Stimulated activated CD8-positive, alpha-beta memory T cell treated with anti-CD3 and anti-CD28 coated beads, Interleukin-15, amount 100 ng/mL, for 48 hours (primary cell): ENCODE measurements at regions not wholly inside any gene's neighbourhood (a gene's known extent, or its start where the extent isn't known, plus 50 kb on each side); places are given as distances from the start of the nearest gene placed in this dataset.

Experiments used
- DNase-seq, 2 donors: peaks; one replicate each; pipeline ENCODE4 v3.0.0-alpha.2; 2020; ENCODE audit warnings: low read depth in 2 of 2

DNA sequence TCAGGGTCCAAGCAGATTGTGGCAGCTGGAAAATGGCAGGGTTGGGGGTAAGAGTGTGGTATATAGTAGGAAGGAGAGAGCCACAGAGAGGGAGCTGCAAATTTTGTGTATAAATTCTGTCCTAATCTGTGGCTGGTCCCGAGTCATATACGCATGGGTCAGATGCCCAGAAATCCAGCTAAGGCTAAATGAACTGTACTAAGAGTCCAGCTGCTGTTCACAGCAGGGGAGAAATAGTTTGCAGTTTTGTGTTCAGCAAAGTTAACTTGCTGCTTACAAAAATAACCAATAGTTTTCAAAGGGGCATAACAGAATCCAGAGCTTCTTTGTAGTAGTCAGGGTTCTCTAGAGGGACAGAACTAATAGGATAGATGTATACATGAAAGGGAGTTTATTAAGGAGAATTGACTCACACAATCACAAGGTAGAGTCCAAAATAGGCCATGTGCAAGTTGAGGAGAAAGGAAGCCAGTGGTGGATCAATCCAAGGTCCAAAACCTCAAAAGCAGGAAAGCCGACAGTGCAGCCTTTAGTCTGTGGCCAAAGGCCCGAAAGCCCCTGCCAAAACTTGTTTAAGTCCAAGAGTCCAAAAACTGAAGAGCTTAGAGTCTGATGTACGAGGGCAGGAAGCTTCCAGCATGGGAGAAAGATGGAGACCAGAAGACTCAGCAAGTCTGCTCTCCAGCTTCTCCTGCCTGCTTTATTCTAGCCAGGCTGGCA, 146.1 kb upstream of the KBTBD8 start:
- DNase-seq: no peak

DNA sequence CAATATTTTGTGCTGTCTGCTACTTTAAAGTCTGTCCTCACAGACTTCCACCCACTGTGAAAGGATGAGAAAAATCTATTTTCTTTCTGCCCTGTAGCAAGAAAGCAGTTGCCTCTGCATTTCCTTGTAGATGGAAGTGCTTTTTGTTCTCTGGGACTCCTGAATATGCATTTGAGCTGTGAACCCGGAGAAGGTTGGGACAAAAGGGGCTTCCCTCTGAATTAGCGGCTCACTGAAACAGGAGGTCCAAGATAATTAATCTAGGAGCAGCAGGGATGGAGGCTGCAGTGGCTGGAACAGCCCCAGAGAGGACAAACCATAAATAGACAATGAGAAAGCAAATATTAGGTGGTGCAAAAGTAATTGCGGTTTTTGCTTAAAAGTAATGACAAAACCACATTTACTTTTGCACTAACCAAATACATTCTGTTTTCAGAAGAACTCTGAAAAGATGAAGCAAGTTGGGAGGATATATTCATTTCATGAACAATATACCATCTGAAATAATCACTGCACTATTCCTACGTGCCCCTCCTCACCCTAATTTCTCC, 143.4 kb upstream of the KBTBD8 start:
- DNase-seq: no peak

DNA sequence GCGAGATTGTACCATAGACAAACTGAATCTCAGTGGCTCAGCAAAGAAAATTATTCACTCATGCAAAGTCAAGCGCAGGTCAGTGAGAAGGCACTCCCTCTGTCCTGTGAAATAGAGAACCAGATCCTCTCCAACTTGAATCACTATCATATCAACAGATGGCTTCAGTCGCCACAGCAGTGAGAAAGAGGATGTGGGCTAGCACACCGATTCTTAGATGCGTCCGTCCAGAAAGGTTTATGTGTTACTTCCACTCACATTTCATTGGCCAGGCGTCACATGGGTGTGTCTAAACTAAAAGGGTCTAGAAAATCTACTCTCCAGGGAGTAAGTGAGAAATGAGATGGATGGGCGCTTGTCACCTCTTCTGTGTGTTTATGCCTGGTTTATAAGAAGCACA, 141.6 kb upstream of the KBTBD8 start:
- no peak for DNase-seq

DNA sequence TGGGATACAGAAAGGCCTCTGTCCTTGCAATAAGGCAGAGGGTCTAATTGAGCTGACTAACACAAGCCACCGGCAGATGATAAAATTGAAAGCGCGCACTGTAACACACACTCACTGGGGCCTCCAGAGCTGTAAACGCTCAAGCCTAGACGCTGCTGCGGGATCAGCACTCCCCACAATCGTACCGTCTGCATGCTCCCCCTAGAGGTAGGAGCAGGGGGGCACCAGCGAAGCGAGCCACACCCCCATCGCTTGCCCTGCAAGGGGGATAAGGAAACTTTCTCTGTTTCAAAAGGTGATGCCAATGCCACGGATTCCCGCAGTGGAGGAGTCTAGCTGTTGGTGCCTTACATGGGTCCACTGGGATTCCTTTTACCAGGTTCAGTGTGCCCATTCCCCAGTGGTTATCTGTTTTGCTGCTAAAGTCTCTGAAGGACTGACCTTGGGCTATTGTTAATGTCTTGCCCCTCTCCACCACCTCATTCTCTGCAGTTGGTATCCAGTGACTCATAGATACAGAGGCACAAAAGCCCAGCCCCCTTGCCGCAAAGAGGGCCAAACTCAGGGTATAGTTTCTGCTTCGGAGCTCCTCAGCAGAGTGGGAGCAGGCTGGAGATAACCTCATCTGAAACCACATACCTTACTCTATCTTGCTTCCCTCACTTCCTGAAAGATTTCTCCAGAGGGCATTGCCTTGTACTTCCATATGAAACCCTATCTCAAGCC, 139.3 kb upstream of the KBTBD8 start:
- no peak for DNase-seq

GRCh38 chr3:66860771-66861170, 137.3 kb upstream of the KBTBD8 start:
- DNase-seq: no peak

- DNase-seq: no peak
Measured at GRCh38 chr3:66863205-66864111, 134.6 kb upstream of the KBTBD8 start.

DNA sequence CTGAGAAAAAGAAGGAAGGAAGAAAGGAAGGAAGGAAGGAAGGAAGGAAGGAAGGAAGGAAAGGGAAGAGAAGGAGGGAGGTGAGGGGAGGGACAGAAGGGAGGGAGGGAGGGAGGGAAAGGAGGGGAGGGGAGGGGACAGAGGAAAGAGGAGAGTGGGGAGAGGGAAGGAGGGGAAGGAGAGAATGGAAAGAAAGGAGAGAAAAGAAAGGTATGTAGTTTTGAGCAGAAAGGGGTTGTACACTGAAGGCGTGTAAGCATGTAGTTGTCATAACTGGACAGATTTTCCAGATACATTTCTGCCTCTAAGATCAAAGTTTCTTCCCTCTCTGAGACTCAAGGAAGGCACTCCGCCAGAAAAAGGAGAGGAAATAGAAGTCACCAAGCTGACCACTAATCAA, 113.4 kb upstream of the KBTBD8 start:
- DNase-seq: no peak

DNA sequence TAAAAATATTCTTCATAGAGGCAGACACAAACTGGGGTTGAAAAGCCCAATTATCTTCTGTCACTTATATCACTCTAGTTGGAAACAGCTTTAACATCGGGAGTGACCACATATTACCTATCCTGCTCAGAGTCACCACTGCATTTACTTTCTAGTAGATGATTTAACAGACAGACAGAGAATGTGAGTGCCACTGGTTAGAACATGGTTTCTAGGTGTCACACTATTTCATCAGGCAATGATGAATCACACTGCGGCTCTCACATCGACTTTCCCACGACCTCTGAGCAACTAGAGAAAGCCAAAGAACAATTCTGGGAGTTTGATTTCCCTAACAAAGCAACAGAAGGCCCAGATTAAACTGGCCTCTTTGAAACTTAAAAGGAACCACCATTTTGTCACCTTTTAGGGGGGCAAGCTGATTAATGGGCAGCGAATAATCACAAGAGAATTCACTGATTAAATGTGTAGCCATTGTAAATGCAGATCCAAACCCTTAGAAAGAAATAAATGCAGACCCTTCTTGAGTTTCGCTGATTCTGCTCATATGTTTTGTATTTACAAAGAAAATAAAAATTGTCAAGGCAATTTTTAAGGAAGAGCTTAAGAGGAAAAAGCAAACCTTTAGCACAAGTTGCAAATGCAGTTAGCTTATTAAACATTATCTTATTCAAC, 112.6 kb upstream of the KBTBD8 start:
- no peak for DNase-seq

GRCh38 chr3:66889750-66890494, 108.2 kb upstream of the KBTBD8 start:
- no peak for DNase-seq

DNA sequence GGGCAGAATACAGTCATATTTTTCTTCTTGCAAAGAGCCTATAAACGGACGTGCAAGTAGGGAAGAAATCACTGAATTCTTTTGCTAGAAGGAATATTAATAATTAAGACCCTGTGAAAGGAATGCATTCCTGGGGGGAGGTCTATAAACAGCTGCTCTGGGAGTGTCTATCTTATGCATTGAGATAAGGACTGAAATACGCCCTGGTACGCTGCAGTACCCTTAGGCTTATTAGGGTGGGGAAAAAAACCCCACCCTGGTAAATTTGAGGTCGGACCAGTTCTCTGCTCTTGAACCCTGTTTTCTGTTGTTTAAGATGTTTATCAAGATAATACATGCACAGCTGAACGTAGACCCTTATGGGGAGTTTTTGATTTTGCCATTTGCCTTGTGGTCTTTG, 100.0 kb upstream of the KBTBD8 start:
- DNase-seq: no peak

- DNase-seq: no peak
Measured at GRCh38 chr3:66904336-66904735, 93.8 kb upstream of the KBTBD8 start.

GRCh38 chr3:66904831-66905493, 93.1 kb upstream of the KBTBD8 start:
- DNase-seq: no peak

- DNase-seq: no peak
Measured at GRCh38 chr3:66907136-66907535, 91.0 kb upstream of the KBTBD8 start.

DNA sequence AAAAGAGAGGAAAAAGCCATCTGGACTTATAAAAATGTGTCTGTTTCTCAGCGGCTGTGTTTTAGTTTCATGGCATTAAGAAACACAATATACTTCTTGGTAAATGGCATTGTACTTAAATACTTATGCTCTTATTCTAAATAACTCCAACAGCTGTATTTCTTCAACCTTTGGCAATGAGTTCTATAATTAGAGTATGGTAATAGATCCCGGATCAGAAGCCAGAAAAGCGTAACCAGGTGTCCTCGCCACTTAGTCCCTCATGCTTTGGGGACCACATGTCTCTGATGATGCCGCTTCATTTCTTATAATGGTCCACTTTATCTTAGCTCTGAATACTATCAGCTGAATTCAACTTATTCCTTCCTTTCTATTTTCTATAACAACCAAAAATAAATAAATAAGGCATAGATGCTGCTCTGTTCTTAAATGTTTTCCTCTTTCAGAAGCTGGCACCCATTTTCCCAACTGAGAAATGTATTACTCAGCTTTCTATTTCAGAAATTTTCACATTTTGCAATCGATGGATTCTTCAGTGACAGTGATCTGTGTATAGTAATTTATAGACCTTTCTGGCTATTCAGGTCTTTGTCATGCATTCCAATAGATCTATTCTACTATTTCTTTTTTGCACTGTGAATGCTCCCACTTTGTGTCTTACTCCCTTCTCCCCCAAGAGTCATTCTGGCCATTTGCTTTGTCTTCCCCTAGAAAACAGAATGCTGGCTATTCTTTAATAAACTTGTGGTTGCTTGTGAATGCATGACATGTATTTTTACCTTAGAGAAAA, 87.6 kb upstream of the KBTBD8 start:
- DNase-seq: no peak

DNA sequence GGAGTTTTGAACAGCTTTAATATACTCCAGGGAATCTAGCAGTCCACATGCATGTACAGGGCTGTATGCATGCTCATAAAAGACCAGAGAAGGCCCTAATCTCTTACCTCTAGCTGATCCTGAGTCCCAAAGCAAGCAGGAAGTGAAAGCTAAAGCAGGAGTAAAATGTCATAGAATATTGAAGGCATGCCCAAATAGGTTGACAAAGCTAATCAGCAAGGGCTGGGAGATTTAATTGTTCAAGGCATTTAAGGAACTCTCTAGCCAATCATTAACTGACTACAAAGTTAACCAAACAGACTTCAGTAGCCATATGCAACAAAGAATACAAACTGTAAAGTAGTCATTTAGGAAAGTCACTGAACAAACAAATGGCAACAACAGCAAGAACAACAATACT, 85.8 kb upstream of the KBTBD8 start:
- DNase-seq: no peak

DNA sequence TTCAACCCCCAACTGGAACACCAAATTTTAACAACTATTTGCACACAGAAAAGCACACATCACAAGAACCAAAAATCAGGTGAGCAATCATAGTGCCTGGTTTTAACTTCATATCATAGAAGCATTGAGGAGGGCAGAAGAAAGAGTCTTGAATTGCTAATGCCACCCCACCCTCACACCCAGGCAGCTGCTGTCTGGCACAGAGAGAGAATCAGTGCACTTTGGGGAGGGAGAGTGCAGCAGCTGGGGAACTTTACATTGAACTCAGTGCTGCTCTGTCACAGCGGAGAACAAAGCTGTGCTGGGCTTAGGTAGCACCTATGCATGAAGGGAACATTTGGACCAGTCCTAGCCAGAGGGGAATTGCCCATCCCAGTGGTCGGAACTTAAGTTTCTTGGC, 76.0 kb upstream of the KBTBD8 start:
- no peak for DNase-seq

- DNase-seq: no peak
Measured at GRCh38 chr3:66923969-66924368, 74.1 kb upstream of the KBTBD8 start.

DNA sequence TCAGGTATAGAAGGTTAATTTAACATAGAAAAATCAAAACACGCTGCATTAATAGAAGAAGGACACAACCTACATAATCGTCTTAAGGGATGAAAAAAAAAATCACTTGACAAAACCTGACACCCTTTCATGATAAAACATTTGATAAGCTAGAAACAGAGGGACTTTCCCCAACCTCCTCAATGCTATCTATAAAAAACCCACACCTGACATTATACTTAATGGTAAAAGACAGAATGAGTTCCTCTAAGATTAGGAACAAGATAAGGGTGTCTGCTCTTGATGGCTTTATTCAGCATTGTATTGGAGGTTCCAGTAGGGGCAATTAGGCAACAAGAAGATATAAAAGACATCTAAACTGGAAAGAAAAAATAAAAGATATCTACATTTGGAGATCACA, 69.9 kb upstream of the KBTBD8 start:
- no peak for DNase-seq

- DNase-seq: no peak
Measured at GRCh38 chr3:66931291-66931690, 66.8 kb upstream of the KBTBD8 start.

DNA sequence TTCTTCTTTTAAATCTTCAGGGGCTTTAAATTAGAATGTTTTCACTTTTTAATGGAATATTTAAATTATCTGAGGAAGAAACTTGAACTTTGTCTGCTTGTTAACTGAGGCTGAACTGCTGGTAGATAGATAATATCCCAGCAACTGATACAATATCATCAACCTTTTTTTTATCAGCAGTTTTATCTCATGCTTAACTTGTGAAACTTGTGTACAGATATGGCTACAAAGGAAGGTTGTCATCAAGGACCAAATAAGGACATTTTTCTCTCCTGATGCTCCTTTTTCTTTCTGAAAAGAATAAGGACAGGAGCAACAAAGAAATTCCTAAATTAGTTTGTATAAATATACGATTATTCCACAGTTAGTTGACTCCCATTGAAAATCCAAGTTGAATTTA, 66.4 kb upstream of the KBTBD8 start:
- DNase-seq: no peak
